Endothelial cell (in vitro differentiated cells): ENCODE measurements at regions not wholly inside any gene's neighbourhood (a gene's known extent, or its start where the extent isn't known, plus 50 kb on each side); places are given as distances from the start of the nearest gene placed in this dataset.
"Not testable (repeated sequence)": the region's sequence is repeated elsewhere in the genome, so short reads cannot be mapped to it uniquely, and the experiment has no call there.

Experiments used
- DNase-seq: peaks from one replicate; pipeline ENCODE4 v3.0.0; 2021; ENCODE audit warnings: low spot score
- H3K27ac Mint-ChIP-seq: one replicate; pipeline ENCODE4 v1.8.0; 2021; ENCODE audit warnings: mixed read lengths, inconsistent platforms; ENCODE audit not compliant: unreplicated experiment
- H3K27me3 Mint-ChIP-seq: one replicate; pipeline ENCODE4 v1.8.0; 2021; ENCODE audit warnings: mild to moderate bottlenecking, moderate library complexity, mixed read lengths, inconsistent platforms; ENCODE audit not compliant: unreplicated experiment
- H3K36me3 Mint-ChIP-seq: one replicate; pipeline ENCODE4 v1.8.0; 2021; ENCODE audit warnings: mild to moderate bottlenecking, low read depth, mixed read lengths, inconsistent platforms; ENCODE audit not compliant: unreplicated experiment
- H3K4me1 Mint-ChIP-seq: one replicate; pipeline ENCODE4 v1.8.0; 2021; ENCODE audit warnings: mild to moderate bottlenecking, mixed read lengths, inconsistent platforms; ENCODE audit not compliant: unreplicated experiment
- H3K4me3 Mint-ChIP-seq: one replicate; pipeline ENCODE4 v1.8.0; 2021; ENCODE audit warnings: mild to moderate bottlenecking, mixed read lengths, inconsistent platforms; ENCODE audit not compliant: unreplicated experiment
- H3K9me3 Mint-ChIP-seq: one replicate; pipeline ENCODE4 v1.8.0; 2021; ENCODE audit warnings: mixed read lengths, inconsistent platforms; ENCODE audit not compliant: unreplicated experiment
- TF ChIP-seq, protein P1 (sequence below): fragments of 200-600 bp; sonication (generic); IDR thresholded peaks from one replicate; pipeline ENCODE4 v1.5.0; 2021; ENCODE audit warnings: antibody characterized with exemption; ENCODE audit not compliant: unreplicated experiment

- TF ChIP-seq, protein P1, sequence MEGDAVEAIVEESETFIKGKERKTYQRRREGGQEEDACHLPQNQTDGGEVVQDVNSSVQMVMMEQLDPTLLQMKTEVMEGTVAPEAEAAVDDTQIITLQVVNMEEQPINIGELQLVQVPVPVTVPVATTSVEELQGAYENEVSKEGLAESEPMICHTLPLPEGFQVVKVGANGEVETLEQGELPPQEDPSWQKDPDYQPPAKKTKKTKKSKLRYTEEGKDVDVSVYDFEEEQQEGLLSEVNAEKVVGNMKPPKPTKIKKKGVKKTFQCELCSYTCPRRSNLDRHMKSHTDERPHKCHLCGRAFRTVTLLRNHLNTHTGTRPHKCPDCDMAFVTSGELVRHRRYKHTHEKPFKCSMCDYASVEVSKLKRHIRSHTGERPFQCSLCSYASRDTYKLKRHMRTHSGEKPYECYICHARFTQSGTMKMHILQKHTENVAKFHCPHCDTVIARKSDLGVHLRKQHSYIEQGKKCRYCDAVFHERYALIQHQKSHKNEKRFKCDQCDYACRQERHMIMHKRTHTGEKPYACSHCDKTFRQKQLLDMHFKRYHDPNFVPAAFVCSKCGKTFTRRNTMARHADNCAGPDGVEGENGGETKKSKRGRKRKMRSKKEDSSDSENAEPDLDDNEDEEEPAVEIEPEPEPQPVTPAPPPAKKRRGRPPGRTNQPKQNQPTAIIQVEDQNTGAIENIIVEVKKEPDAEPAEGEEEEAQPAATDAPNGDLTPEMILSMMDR, result no peak
- Mint-ChIP-seq H3K9me3 (no peaks in the 10 kb centered on the region), H3K36me3 (no peaks in the 10 kb centered on the region), H3K4me1 (peaks cover 1% of the 10 kb centered on the region), H3K27me3 (peaks cover 3% of the 10 kb centered on the region), H3K27ac (no peak overlapping the region), H3K4me3 (no peak overlapping the region)
- DNase-seq, result no peak
Observed at GRCh38 chr13:65932587-65933239, 1297.4 kb downstream of the PCDH9 start.

DNA sequence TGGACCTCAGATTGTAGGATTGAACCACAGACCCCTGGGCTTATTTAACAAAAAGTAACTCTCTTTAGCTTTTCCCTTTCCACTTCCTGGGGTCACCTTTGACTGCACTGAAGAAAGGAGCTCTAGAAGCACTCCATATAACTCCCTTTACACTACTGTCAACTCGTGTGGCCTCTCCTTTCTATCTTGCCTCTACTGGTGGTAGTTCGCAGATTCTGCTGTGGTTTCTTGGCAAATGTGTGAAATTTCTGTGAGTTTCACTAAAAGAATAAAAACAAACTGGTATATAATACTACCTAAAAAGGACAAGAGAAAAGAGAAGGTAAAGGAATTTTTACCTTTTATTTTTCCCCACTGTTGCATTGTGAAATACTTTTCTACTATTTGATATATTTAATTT lies 1298.1 kb downstream of the PCDH9 start:
- TF ChIP-seq, protein P1, result no peak
- Mint-ChIP-seq H3K4me3 (no peak overlapping the region), H3K36me3 (no peaks in the 10 kb centered on the region), H3K4me1 (peaks cover 6% of the 10 kb centered on the region), H3K27ac (no peak overlapping the region), H3K9me3 (no peaks in the 10 kb centered on the region), H3K27me3 (peaks cover 3% of the 10 kb centered on the region)
- no peak for DNase-seq

DNA sequence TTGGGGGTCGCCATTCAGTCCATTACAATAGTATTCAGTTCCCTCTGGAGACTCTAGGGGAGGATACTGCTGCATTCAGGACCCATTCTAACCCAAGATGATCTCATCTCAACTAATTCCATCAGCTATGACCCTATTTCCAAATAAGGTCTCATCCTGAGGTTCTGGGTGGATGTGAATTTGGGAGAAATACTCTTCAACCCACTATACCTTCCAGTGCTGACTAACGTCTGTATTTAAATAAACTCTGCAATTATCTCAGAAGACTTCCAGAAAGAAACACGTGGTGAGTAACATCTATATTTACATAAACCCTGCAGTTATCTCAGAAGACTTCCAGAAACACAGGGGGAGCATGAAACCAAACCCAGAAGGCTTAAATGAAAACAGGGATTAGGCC lies 1300.7 kb downstream of the PCDH9 start:
- no peak for DNase-seq
- Mint-ChIP-seq H3K36me3 (no peaks in the 10 kb centered on the region), H3K27me3 (peaks cover 3% of the 10 kb centered on the region), H3K9me3 (no peaks in the 10 kb centered on the region), H3K27ac (no peak overlapping the region), H3K4me1 (peaks cover 8% of the 10 kb centered on the region), H3K4me3 (no peak overlapping the region)
- TF ChIP-seq, protein P1, result no peak

DNA sequence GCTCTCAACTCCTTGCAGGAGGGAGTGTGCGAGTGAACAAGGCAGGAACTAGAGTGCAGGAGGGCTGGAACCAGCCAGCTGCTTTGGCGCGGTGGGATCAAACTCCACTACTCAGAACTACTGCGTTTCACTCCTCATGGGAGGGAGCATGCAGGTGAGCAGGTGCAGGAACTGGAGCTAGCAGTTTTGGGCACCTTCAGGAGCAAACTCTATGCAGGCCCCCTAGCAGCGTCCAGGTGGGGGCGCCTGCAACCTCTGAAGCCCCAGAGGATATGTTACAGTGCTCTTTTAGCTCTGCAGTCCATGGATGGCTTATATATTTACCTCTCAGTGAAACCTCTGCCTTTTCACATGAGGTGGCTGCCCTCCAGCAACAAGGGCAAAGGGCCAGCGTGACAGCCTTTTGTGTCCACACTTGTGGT lies 1303.4 kb downstream of the PCDH9 start:
- DNase-seq, result peak; percentile 15
- no peaks in the 10 kb centered on the region for H3K9me3 Mint-ChIP-seq
- TF ChIP-seq, protein P1, result no peak
- H3K4me3 Mint-ChIP-seq, result no peak overlapping the region
- H3K4me1 Mint-ChIP-seq, result peaks cover 8% of the 10 kb centered on the region
- H3K27ac Mint-ChIP-seq, result no peak overlapping the region
- no peaks in the 10 kb centered on the region for H3K36me3 Mint-ChIP-seq
- peaks cover 2% of the 10 kb centered on the region for H3K27me3 Mint-ChIP-seq

DNA sequence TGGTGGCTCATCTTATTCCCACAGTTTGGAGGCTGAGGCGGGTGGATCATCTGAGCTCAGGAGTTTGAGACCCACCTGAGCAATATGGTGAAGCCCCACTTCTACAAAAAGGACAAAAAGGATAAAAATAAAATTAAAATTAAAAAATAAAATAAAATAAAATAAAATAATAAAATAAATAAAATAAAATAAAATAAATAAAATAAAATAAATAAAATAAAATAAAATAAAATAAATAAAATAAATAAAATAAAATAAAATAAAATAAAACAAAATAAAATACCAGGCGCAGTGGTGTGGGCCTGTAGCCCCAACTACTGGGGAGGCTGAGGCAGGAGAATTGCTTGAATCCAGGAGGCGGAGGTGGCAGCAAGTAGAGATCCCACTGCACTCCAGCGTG lies 1307.3 kb downstream of the PCDH9 start:
- not testable (repeated sequence) for H3K9me3 Mint-ChIP-seq, DNase-seq, H3K27ac Mint-ChIP-seq, H3K4me1 Mint-ChIP-seq, H3K4me3 Mint-ChIP-seq, H3K36me3 Mint-ChIP-seq, H3K27me3 Mint-ChIP-seq
